Astrocyte of the spinal cord (primary cell): ENCODE measurements at regions not wholly inside any gene's neighbourhood (a gene's known extent, or its start where the extent isn't known, plus 50 kb on each side); places are given as distances from the start of the nearest gene placed in this dataset.

ENCODE experiments used
- DNase-seq: peaks from one replicate; pipeline ENCODE4 v3.0.0; 2011; ENCODE audit warnings: low read depth, low spot score
- H3K4me3 ChIP-seq: 2 replicates; pipeline ENCODE4 v1.5.1; 2011; ENCODE audit warnings: low read depth, mild to moderate bottlenecking, low read length, moderate library complexity
- CTCF ChIP-seq: IDR thresholded peaks from 2 replicates; pipeline ENCODE4 v1.5.1; 2012; ENCODE audit warnings: low read depth, mild to moderate bottlenecking, low read length, inconsistent platforms
- in situ Hi-C: cut with HindIII; loops from 2 replicates; pipeline ENCODE4 v1.10.0; 2017; ENCODE audit warnings: low sequenced_read_pairs

DNA sequence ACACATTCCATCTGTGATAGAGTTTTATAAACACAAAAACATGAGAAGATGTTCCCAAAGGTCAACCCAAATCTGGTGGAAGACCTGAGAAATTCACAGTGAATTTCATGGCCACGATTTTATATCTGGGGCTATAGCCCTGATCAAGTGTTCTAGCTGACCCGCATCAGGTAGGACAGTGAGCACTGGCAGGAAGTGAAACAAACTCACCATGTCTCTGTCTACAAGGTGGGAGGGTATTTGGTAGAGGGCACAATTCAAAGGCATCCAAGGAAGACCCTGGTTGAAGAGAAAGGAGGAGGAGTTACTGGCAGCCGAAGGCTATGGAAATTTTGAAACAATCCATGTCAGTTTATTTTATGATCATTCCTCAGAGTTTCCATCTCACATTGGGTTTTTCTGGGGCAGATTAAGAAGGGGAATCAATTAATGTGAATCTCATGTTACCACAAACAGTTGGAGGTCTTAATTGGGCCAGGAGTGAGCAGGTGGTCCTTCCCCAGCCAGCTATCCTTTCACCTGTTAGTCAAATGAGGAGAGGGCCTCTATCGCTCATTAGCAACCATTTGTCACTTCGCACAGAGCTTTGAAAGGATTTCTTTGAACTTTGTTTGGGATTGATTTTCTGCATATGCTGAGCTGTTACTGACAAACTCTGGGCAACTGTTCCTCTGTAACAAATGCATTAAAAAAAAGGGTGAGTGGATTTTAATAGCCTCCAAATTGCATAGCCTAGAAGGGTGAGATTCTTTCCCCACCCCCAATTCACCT is 612.0 kb upstream of the CLINT1 start:
- no peak for DNase-seq
- no peak for TF ChIP-seq CTCF
- in situ Hi-C loops, result no loop called here
- H3K4me3 ChIP-seq, result no peak overlapping the region

- no peak for TF ChIP-seq CTCF
- DNase-seq, result no peak
- in situ Hi-C loops, result no loop called here
- no peak overlapping the region for H3K4me3 ChIP-seq
These were observed 609.5 kb upstream of the CLINT1 start for GRCh38 chr5:158468444-158468843.

DNA sequence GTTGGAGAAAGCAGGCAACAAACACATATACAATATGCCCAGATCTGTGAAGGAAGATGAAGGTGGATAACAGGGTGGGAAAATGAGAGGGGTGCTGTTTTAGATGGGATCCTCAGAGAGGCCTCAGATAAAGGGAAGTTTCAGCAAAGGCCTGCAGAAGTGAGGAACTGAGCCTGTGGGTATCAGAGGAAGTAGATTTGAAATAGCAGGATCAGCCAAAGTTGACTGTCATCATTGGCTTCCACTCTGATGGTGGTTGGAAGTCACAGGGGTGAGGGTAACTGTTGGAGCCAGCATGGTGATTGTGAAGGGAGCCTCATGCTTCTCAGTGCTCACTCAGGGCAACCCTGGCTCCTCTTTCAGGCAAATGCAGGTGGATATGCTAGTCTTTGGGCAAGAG is 607.2 kb upstream of the CLINT1 start:
- H3K4me3 ChIP-seq, result no peak overlapping the region
- no peak for TF ChIP-seq CTCF
- in situ Hi-C loops, result no loop called here
- no peak for DNase-seq

GRCh38 chr5:158465086-158465972 is 606.4 kb upstream of the CLINT1 start:
- DNase-seq, result no peak
- in situ Hi-C loops, result no loop called here
- no peak overlapping the region for H3K4me3 ChIP-seq
- no peak for TF ChIP-seq CTCF

DNA sequence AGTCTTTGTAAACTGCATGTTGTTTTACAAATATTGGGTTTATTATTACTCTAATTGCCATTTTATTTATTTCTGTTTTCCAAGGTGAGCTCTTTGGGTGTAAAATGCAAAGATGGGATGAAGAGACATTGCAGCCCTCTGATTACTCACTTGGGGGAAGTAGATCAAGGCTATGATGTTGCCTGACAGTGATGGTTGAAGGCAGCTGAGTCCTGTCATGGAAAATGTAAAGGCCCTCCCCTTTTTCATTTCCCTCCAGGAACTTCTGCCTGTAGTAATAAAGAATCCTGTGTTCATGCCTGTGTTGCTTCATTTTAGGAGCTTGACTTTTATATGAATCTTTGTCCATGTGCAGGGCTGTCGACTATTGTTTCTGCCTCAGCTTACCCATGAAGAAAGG is 605.4 kb upstream of the CLINT1 start:
- no peak for TF ChIP-seq CTCF
- in situ Hi-C loops, result no loop called here
- no peak for DNase-seq
- H3K4me3 ChIP-seq, result no peak overlapping the region

DNA sequence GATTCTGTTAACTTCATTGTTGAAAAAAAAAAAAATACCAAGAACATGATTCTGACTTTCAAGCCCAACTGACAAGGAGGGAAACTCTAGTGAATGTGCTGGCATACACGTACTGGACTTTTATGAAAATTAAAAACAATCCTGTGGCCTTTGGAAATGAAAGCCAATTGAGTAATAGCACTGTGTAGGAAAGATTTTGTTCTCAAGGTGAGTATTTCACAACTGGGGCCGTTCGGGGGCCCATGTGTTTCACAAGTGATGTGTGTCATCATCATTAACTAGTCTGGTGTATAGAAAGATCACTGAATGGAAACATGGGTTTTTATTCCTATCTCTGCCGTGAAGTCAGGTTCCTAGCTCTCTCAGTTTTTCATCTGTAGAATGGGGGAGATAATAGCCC is 605.0 kb upstream of the CLINT1 start:
- in situ Hi-C loops, result no loop called here
- no peak for DNase-seq
- no peak overlapping the region for H3K4me3 ChIP-seq
- TF ChIP-seq CTCF, result no peak
